ENCODE measurements at regions not wholly inside any gene's neighbourhood (a gene's known extent, or its start where the extent isn't known, plus 50 kb on each side); places are given as distances from the start of the nearest gene placed in this dataset.
"Not testable (repeated sequence)": the region's sequence is repeated elsewhere in the genome, so short reads cannot be mapped to it uniquely, and the experiment has no call there.

GRCh38 chr3:15982243-15982642 lies 184.5 kb upstream of the ANKRD28 start:
- no peak for TF ChIP-seq CTCF (IDR thresholded peaks at IDR 0.05; ENCODE audit: control insufficient read depth, extremely low read depth, insufficient read depth)
- H3K4me3 ChIP-seq (ENCODE audit: low read depth, low read length): no peak overlapping the region
- DNase-seq (ENCODE audit: low read depth): no peak

- H3K4me3 ChIP-seq (ENCODE audit: low read depth, low read length): no peak overlapping the region
- TF ChIP-seq CTCF (IDR thresholded peaks at IDR 0.05; ENCODE audit: control insufficient read depth, extremely low read depth, insufficient read depth): no peak
- no peak for DNase-seq (ENCODE audit: low read depth)
Measured at GRCh38 chr3:15982667-15983196, 185.0 kb upstream of the ANKRD28 start.

GRCh38 chr3:15983232-15983631 lies 185.5 kb upstream of the ANKRD28 start:
- no peak for TF ChIP-seq CTCF (IDR thresholded peaks at IDR 0.05; ENCODE audit: control insufficient read depth, extremely low read depth, insufficient read depth)
- DNase-seq (ENCODE audit: low read depth): no peak
- H3K4me3 ChIP-seq (ENCODE audit: low read depth, low read length): no peak overlapping the region

- DNase-seq (ENCODE audit: low read depth): no peak
- TF ChIP-seq CTCF (IDR thresholded peaks at IDR 0.05; ENCODE audit: control insufficient read depth, extremely low read depth, insufficient read depth): no peak
- H3K4me3 ChIP-seq (ENCODE audit: low read depth, low read length): no peak overlapping the region
Measured at GRCh38 chr3:15983693-15984092, 185.9 kb upstream of the ANKRD28 start.

GRCh38 chr3:15989419-15989818 lies 185.1 kb upstream of the GALNT15 start:
- no peak overlapping the region for H3K4me3 ChIP-seq (ENCODE audit: low read depth, low read length)
- no peak for DNase-seq (ENCODE audit: low read depth)
- TF ChIP-seq CTCF (IDR thresholded peaks at IDR 0.05; ENCODE audit: control insufficient read depth, extremely low read depth, insufficient read depth): peak; percentile 26

- H3K4me3 ChIP-seq (ENCODE audit: low read depth, low read length); DNase-seq (ENCODE audit: low read depth): not testable (repeated sequence)
Measured at GRCh38 chr3:15993660-15994059, 180.8 kb upstream of the GALNT15 start.

- not testable (repeated sequence) for DNase-seq (ENCODE audit: low read depth); H3K4me3 ChIP-seq (ENCODE audit: low read depth, low read length)
Measured at GRCh38 chr3:15996496-15996895, 178.0 kb upstream of the GALNT15 start.

GRCh38 chr3:15997274-15997943 lies 177.1 kb upstream of the GALNT15 start:
- DNase-seq (ENCODE audit: low read depth): no peak
- no peak for TF ChIP-seq CTCF (IDR thresholded peaks at IDR 0.05; ENCODE audit: control insufficient read depth, extremely low read depth, insufficient read depth)
- H3K4me3 ChIP-seq (ENCODE audit: low read depth, low read length): no peak overlapping the region

All from LNCaP clone FGC (cell line).